ENCODE measurements at regions not wholly inside any gene's neighbourhood (a gene's known extent, or its start where the extent isn't known, plus 50 kb on each side); places are given as distances from the start of the nearest gene placed in this dataset.

- DNase-seq: no peak
- H3K27me3 ChIP-seq (replicated peaks; ENCODE audit: insufficient read depth, low read length): no peaks in the 10 kb centered on the region
- no peaks in the 10 kb centered on the region for H3K4me1 ChIP-seq (ENCODE audit: low read length)
- no peaks in the 10 kb centered on the region for H3K36me3 ChIP-seq (replicated peaks; ENCODE audit: insufficient read depth, low read length)
- no peak overlapping the region for H3K27ac ChIP-seq (ENCODE audit: low read length)
- H2AFZ ChIP-seq (ENCODE audit: low read length): no peak overlapping the region
- no peak overlapping the region for H3K9ac ChIP-seq (ENCODE audit: low read length)
- no peaks in the 10 kb centered on the region for H3F3A ChIP-seq (ENCODE audit: insufficient read depth, low read length)
- H3K9me2 ChIP-seq (replicated peaks; ENCODE audit: insufficient read depth, low read length): no peaks in the 10 kb centered on the region
- no peak for TF ChIP-seq EZH2 (optimal IDR thresholded peaks at IDR 0.05; ENCODE audit: low read depth, low read length)
- TF ChIP-seq EZH2phosphoT487 (IDR thresholded peaks at IDR 0.05; ENCODE audit: low read length): no peak
- TF ChIP-seq CTCF (IDR thresholded peaks at IDR 0.05; ENCODE audit: low read length): no peak
- no peaks in the 10 kb centered on the region for H4K20me1 ChIP-seq (ENCODE audit: insufficient read depth, low read length)
- no peaks in the 10 kb centered on the region for H3K79me2 ChIP-seq (ENCODE audit: low read length)
- H3K4me3 ChIP-seq (ENCODE audit: low read length): no peak overlapping the region
- no peak overlapping the region for H3K4me2 ChIP-seq (ENCODE audit: low read depth, low read length)
- H3K9me3 ChIP-seq (replicated peaks; ENCODE audit: insufficient read depth, low read length): no peaks in the 10 kb centered on the region
These were observed 109.8 kb upstream of the SEMA3A start for GRCh38 chr7:84304407-84304806.

- Histone ChIP-seq H3K9ac (ENCODE audit: low read length) (no peak overlapping the region), H2AFZ (ENCODE audit: low read length) (no peak overlapping the region), H3F3A (ENCODE audit: insufficient read depth, low read length) (no peaks in the 10 kb centered on the region), H3K27me3 (replicated peaks; ENCODE audit: insufficient read depth, low read length) (no peaks in the 10 kb centered on the region), H3K27ac (ENCODE audit: low read length) (no peak overlapping the region), H4K20me1 (ENCODE audit: insufficient read depth, low read length) (no peaks in the 10 kb centered on the region), H3K4me3 (ENCODE audit: low read length) (no peak overlapping the region), H3K9me2 (replicated peaks; ENCODE audit: insufficient read depth, low read length) (no peaks in the 10 kb centered on the region), H3K4me2 (ENCODE audit: low read depth, low read length) (no peak overlapping the region), H3K4me1 (ENCODE audit: low read length) (no peaks in the 10 kb centered on the region), H3K79me2 (ENCODE audit: low read length) (no peaks in the 10 kb centered on the region), H3K36me3 (replicated peaks; ENCODE audit: insufficient read depth, low read length) (no peaks in the 10 kb centered on the region), H3K9me3 (replicated peaks; ENCODE audit: insufficient read depth, low read length) (no peaks in the 10 kb centered on the region)
- no peak for TF ChIP-seq EZH2 (optimal IDR thresholded peaks at IDR 0.05; ENCODE audit: low read depth, low read length)
- no peak for TF ChIP-seq EZH2phosphoT487 (IDR thresholded peaks at IDR 0.05; ENCODE audit: low read length)
- no peak for TF ChIP-seq CTCF (IDR thresholded peaks at IDR 0.05; ENCODE audit: low read length)
- no peak for DNase-seq
These were observed 108.4 kb upstream of the SEMA3A start for GRCh38 chr7:84302949-84303348.

- no peak overlapping the region for H3K9ac ChIP-seq (ENCODE audit: low read length)
- no peak overlapping the region for H3K4me2 ChIP-seq (ENCODE audit: low read depth, low read length)
- no peaks in the 10 kb centered on the region for H3K36me3 ChIP-seq (replicated peaks; ENCODE audit: insufficient read depth, low read length)
- no peaks in the 10 kb centered on the region for H3K27me3 ChIP-seq (replicated peaks; ENCODE audit: insufficient read depth, low read length)
- no peaks in the 10 kb centered on the region for H3K79me2 ChIP-seq (ENCODE audit: low read length)
- H2AFZ ChIP-seq (ENCODE audit: low read length): no peak overlapping the region
- no peak overlapping the region for H3K4me3 ChIP-seq (ENCODE audit: low read length)
- no peak overlapping the region for H3K27ac ChIP-seq (ENCODE audit: low read length)
- no peaks in the 10 kb centered on the region for H3K4me1 ChIP-seq (ENCODE audit: low read length)
- TF ChIP-seq EZH2 (optimal IDR thresholded peaks at IDR 0.05; ENCODE audit: low read depth, low read length) (no peak), CTCF (IDR thresholded peaks at IDR 0.05; ENCODE audit: low read length) (no peak), EZH2phosphoT487 (IDR thresholded peaks at IDR 0.05; ENCODE audit: low read length) (no peak)
- no peaks in the 10 kb centered on the region for H3F3A ChIP-seq (ENCODE audit: insufficient read depth, low read length)
- no peak for DNase-seq
- no peaks in the 10 kb centered on the region for H3K9me2 ChIP-seq (replicated peaks; ENCODE audit: insufficient read depth, low read length)
- H3K9me3 ChIP-seq (replicated peaks; ENCODE audit: insufficient read depth, low read length): no peaks in the 10 kb centered on the region
- no peaks in the 10 kb centered on the region for H4K20me1 ChIP-seq (ENCODE audit: insufficient read depth, low read length)
These were observed 103.0 kb upstream of the SEMA3A start for GRCh38 chr7:84297616-84298015.

All from MM.1S (cell line).